DND-41 (cell line): ENCODE measurements at regions not wholly inside any gene's neighbourhood (a gene's known extent, or its start where the extent isn't known, plus 50 kb on each side); places are given as distances from the start of the nearest gene placed in this dataset.

ENCODE experiments used
- ATAC-seq: fragments of 200-7000 bp; cut with Tn5 transposase; 3 replicates; pipeline ENCODE4 v1.9.1; 2021; ENCODE audit warnings: low read depth; ENCODE audit not compliant: insufficient read depth
- DNase-seq: peaks from one replicate; pipeline ENCODE4 v3.0.0-alpha.2; 2020
- H2AFZ ChIP-seq: 2 replicates; pipeline ENCODE4 v1.6.0; 2012; ENCODE audit warnings: low read depth, low read length
- H3K27ac ChIP-seq: 2 replicates; pipeline ENCODE4 v1.5.1; 2012; ENCODE audit warnings: low read length, inconsistent platforms
- H3K27me3 ChIP-seq: fragments of 200-600 bp; sonication (generic); 2 replicates; pipeline ENCODE4 v1.6.0; 2012; ENCODE audit warnings: low read length, mild to moderate bottlenecking, inconsistent platforms; ENCODE audit not compliant: insufficient read depth, poor library complexity
- H3K36me3 ChIP-seq: 2 replicates; pipeline ENCODE4 v1.5.1; 2012; ENCODE audit warnings: low read length, inconsistent platforms; ENCODE audit not compliant: insufficient read depth
- H3K4me1 ChIP-seq: 2 replicates; pipeline ENCODE4 v1.5.1; 2012; ENCODE audit warnings: mild to moderate bottlenecking, low read length; ENCODE audit not compliant: insufficient read depth
- H3K4me2 ChIP-seq: 2 replicates; pipeline ENCODE4 v1.6.0; 2012; ENCODE audit warnings: mild to moderate bottlenecking, moderate library complexity, low read length, inconsistent platforms; ENCODE audit not compliant: insufficient read depth
- H3K4me3 ChIP-seq, 2 experiments: fragments of 200-600 bp in 1 of 2; shearing (Covaris generic) in 1 of 2; 2 replicates each; pipeline ENCODE4 v1.5.1; 2012 to 2016; ENCODE audit warnings: inconsistent platforms in 2 of 2, low read length in 2 of 2, mild to moderate bottlenecking in 2 of 2, low read depth in 1 of 2, moderate library complexity in 1 of 2
- H3K79me2 ChIP-seq: 2 replicates; pipeline ENCODE4 v1.6.0; 2012; ENCODE audit warnings: low read length, inconsistent platforms; ENCODE audit not compliant: insufficient read depth
- H3K9ac ChIP-seq: 2 replicates; pipeline ENCODE4 v1.6.0; 2012; ENCODE audit warnings: low read depth, mild to moderate bottlenecking, inconsistent platforms, low read length, moderate library complexity
- H3K9me3 ChIP-seq: 2 replicates; pipeline ENCODE4 v1.5.1; 2012; ENCODE audit warnings: low read length, moderate library complexity, mild to moderate bottlenecking, inconsistent platforms; ENCODE audit not compliant: insufficient read depth, severe bottlenecking
- H4K20me1 ChIP-seq: 2 replicates; pipeline ENCODE4 v1.6.0; 2012; ENCODE audit warnings: low read length; ENCODE audit not compliant: insufficient read depth
- EZH2 ChIP-seq: IDR thresholded peaks from 3 replicates; pipeline ENCODE4 v1.6.1; 2012; ENCODE audit warnings: borderline replicate concordance, low read depth, mild to moderate bottlenecking, moderate library complexity, low read length, inconsistent platforms; ENCODE audit not compliant: severe bottlenecking
- TF ChIP-seq, protein P1 (sequence below): IDR thresholded peaks from 2 replicates; pipeline ENCODE4 v1.5.1; 2012; ENCODE audit warnings: borderline replicate concordance, low read length, moderate library complexity, mild to moderate bottlenecking; ENCODE audit not compliant: poor library complexity, severe bottlenecking; ENCODE audit errors: extremely low read depth

DNA sequence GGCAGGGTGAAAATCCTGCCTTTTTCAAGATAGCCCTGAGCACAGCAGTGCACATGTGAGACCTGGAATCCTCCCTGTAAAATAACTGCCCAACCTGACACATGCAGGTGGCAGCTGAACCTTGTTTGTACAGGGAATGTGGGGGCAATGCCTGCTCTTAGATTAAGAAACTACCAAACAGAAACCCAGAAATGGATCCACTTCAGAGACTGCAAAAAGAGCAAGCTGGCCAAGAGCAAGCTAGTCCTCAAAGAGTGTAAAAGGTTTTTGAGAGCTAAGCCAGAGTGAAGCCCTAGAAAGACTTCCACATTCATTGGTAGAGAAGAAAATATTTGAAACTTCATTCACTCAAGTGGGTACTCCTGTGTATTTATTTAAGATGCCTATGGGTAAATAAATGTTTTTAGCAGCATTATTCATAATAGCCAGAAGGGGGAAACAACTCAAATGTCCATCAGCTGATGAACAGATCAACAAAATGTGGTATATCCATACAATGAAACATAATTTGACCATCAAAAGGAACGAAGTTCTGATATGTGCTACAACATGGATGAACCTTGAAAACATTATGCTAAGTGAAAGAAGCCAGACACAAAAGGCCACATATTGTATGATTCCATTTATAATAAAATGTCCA, 96.0 kb upstream of the TSC22D2 start:
- Histone ChIP-seq H3K9ac (no peak overlapping the region), H4K20me1 (no peaks in the 10 kb centered on the region), H2AFZ (no peak overlapping the region), H3K27me3 (peaks cover 9% of the 10 kb centered on the region), H3K9me3 (no peaks in the 10 kb centered on the region), H3K4me1 (no peaks in the 10 kb centered on the region), H3K4me2 (no peak overlapping the region), H3K79me2 (no peaks in the 10 kb centered on the region), H3K27ac (no peak overlapping the region), H3K36me3 (no peaks in the 10 kb centered on the region), H3K4me3 (no peak overlapping the region)
- DNase-seq (no peak), ATAC-seq (no peak)
- TF ChIP-seq, protein P1, sequence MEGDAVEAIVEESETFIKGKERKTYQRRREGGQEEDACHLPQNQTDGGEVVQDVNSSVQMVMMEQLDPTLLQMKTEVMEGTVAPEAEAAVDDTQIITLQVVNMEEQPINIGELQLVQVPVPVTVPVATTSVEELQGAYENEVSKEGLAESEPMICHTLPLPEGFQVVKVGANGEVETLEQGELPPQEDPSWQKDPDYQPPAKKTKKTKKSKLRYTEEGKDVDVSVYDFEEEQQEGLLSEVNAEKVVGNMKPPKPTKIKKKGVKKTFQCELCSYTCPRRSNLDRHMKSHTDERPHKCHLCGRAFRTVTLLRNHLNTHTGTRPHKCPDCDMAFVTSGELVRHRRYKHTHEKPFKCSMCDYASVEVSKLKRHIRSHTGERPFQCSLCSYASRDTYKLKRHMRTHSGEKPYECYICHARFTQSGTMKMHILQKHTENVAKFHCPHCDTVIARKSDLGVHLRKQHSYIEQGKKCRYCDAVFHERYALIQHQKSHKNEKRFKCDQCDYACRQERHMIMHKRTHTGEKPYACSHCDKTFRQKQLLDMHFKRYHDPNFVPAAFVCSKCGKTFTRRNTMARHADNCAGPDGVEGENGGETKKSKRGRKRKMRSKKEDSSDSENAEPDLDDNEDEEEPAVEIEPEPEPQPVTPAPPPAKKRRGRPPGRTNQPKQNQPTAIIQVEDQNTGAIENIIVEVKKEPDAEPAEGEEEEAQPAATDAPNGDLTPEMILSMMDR = no peak
- no peak for TF ChIP-seq EZH2

DNA sequence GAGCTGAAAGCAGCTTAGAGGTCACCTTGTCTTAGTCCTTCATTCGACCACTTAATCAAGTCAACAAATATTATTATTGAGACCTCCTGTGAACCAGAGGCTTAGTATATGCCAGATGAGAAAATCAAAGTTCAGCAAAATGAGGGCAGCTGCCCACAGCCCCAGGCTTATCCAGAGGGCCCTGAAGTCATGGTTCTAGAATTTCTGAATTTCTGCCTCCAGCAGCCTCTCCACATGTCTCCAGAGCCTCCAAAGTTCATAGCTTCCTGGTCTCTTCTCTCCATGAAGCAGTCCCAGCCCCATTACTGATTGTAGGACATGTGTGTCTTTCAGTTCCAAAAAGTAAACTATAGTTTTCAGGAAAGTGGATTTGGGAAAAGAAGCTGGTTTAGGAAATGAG, 96.9 kb upstream of the TSC22D2 start:
- Histone ChIP-seq H3K9ac (no peak overlapping the region), H3K4me2 (no peak overlapping the region), H4K20me1 (no peaks in the 10 kb centered on the region), H3K79me2 (no peaks in the 10 kb centered on the region), H3K27ac (no peak overlapping the region), H3K9me3 (no peaks in the 10 kb centered on the region), H3K36me3 (no peaks in the 10 kb centered on the region), H3K27me3 (peaks cover 10% of the 10 kb centered on the region), H3K4me1 (no peaks in the 10 kb centered on the region), H2AFZ (no peak overlapping the region), H3K4me3 (no peak overlapping the region)
- no peak for ATAC-seq
- TF ChIP-seq EZH2 = no peak
- no peak for DNase-seq

DNA sequence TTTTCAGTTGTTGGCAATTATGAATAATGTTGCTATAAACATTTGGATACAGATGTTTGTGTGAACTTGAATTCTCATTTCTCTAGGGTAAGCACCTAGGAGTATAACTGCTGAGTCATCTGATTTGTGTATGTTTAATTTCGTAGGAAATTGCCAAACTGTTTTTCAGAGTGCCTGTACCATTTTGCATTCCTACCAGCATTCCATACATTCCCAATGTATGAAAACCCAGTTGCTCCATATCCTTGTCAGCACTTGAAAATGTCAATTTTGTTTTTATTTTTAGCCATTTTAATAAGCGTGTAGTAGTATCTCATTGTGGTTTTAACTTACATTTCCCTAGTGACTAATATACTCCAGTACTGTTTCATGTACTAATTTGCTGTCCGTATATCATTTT, 98.5 kb upstream of the TSC22D2 start:
- Histone ChIP-seq H3K4me3 (no peak overlapping the region), H3K4me1 (no peaks in the 10 kb centered on the region), H3K79me2 (no peaks in the 10 kb centered on the region), H3K27ac (no peak overlapping the region), H2AFZ (no peak overlapping the region), H3K27me3 (peaks cover 16% of the 10 kb centered on the region), H3K36me3 (no peaks in the 10 kb centered on the region), H3K4me2 (no peak overlapping the region), H3K9ac (no peak overlapping the region), H4K20me1 (no peaks in the 10 kb centered on the region), H3K9me3 (no peaks in the 10 kb centered on the region)
- DNase-seq = no peak
- TF ChIP-seq, protein P1 = no peak
- TF ChIP-seq EZH2 = no peak
- no peak for ATAC-seq

DNA sequence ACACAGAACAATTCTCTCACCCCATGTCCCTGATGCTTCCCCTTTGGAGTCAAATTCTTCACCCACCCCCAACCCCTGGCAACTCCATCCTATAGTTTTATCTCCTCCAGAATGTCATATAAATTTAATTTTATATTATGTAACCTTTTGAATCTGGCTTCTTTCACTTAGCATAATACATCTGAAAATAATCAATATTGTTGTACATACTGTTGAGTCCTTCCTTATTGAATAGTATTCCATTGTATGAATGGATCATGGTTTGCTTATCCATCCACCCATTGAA, 98.9 kb upstream of the TSC22D2 start:
- DNase-seq = no peak
- Histone ChIP-seq H3K27ac (no peak overlapping the region), H3K4me1 (no peaks in the 10 kb centered on the region), H3K27me3 (peaks cover 13% of the 10 kb centered on the region), H3K4me3 (no peak overlapping the region), H3K4me2 (no peak overlapping the region), H2AFZ (no peak overlapping the region), H3K9me3 (no peaks in the 10 kb centered on the region), H3K36me3 (no peaks in the 10 kb centered on the region), H4K20me1 (no peaks in the 10 kb centered on the region), H3K79me2 (no peaks in the 10 kb centered on the region), H3K9ac (no peak overlapping the region)
- TF ChIP-seq, protein P1 = no peak
- no peak for TF ChIP-seq EZH2
- ATAC-seq = no peak
